RPMI7951 (cell line): ENCODE measurements at regions not wholly inside any gene's neighbourhood (a gene's known extent, or its start where the extent isn't known, plus 50 kb on each side); places are given as distances from the start of the nearest gene placed in this dataset.

ENCODE experiments used
- DNase-seq: peaks from one replicate; pipeline ENCODE4 v3.0.0-alpha.2; 2012; ENCODE audit warnings: low read depth

- no peak for DNase-seq
Measured at GRCh38 chr3:113096188-113096892, 105.6 kb downstream of the GTPBP8 start.

- peak; percentile 95 for DNase-seq
Measured at GRCh38 chr3:113097960-113098447, 107.2 kb downstream of the GTPBP8 start.

- DNase-seq: no peak
Measured at GRCh38 chr3:113100063-113100462, 109.3 kb downstream of the GTPBP8 start.

GRCh38 chr3:113103588-113103987 lies 107.8 kb upstream of the BOC start:
- DNase-seq: no peak

GRCh38 chr3:113104357-113105092 lies 106.8 kb upstream of the BOC start:
- DNase-seq: no peak

- peak; percentile 16 for DNase-seq
Measured at GRCh38 chr3:113105093-113105449, 106.3 kb upstream of the BOC start.

GRCh38 chr3:113105966-113106660 lies 105.2 kb upstream of the BOC start:
- DNase-seq: peak; percentile 42

GRCh38 chr3:113110267-113110666 lies 101.1 kb upstream of the BOC start:
- no peak for DNase-seq

GRCh38 chr3:113111011-113111707 lies 100.2 kb upstream of the BOC start:
- peak; percentile 30 for DNase-seq

- no peak for DNase-seq
Measured at GRCh38 chr3:113113361-113113760, 98.0 kb upstream of the BOC start.

GRCh38 chr3:113117511-113118234 lies 93.7 kb upstream of the BOC start:
- peak; percentile 58 for DNase-seq

GRCh38 chr3:113118336-113118735 lies 93.0 kb upstream of the BOC start:
- no peak for DNase-seq

GRCh38 chr3:113124256-113124830 lies 87.0 kb upstream of the BOC start:
- DNase-seq: no peak

- DNase-seq: no peak
Measured at GRCh38 chr3:113125951-113126350, 85.4 kb upstream of the BOC start.

- DNase-seq: peak; percentile 45
Measured at GRCh38 chr3:113128386-113129015, 82.9 kb upstream of the BOC start.

GRCh38 chr3:113129168-113129567 lies 82.2 kb upstream of the BOC start:
- DNase-seq: no peak

GRCh38 chr3:113132571-113132996 lies 78.8 kb upstream of the BOC start:
- peak; percentile 96 for DNase-seq

GRCh38 chr3:113133140-113133539 lies 78.2 kb upstream of the BOC start:
- no peak for DNase-seq

- peak; percentile 44 for DNase-seq
Measured at GRCh38 chr3:113136071-113136470, 75.3 kb upstream of the BOC start.

GRCh38 chr3:113136544-113136943 lies 74.8 kb upstream of the BOC start:
- no peak for DNase-seq
